ENCODE measurements at regions not wholly inside any gene's neighbourhood (a gene's known extent, or its start where the extent isn't known, plus 50 kb on each side); places are given as distances from the start of the nearest gene placed in this dataset.

DNA sequence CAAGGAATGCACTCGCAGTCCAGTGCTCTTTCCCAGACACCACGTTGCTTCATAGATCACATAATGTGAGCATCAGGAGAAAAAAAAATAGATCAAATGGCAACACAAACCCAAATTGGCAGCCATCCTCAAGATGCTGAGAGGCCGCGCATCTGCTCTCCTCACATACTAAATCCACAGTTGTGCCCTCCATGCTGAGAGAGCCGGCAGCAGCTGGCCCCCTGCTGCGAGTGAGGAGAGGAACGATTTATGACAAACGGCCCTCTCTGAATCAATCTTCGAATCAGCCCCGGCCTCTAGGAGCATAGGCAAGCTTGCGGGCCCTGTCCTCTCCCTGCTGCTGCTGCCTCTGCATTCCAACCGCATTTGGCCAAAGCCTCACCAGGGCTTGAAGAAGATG lies 159.9 kb upstream of the TENM4 start:
- no peak for TF ChIP-seq POLR2A (IDR thresholded peaks at IDR 0.05)
- TF ChIP-seq, protein P1, sequence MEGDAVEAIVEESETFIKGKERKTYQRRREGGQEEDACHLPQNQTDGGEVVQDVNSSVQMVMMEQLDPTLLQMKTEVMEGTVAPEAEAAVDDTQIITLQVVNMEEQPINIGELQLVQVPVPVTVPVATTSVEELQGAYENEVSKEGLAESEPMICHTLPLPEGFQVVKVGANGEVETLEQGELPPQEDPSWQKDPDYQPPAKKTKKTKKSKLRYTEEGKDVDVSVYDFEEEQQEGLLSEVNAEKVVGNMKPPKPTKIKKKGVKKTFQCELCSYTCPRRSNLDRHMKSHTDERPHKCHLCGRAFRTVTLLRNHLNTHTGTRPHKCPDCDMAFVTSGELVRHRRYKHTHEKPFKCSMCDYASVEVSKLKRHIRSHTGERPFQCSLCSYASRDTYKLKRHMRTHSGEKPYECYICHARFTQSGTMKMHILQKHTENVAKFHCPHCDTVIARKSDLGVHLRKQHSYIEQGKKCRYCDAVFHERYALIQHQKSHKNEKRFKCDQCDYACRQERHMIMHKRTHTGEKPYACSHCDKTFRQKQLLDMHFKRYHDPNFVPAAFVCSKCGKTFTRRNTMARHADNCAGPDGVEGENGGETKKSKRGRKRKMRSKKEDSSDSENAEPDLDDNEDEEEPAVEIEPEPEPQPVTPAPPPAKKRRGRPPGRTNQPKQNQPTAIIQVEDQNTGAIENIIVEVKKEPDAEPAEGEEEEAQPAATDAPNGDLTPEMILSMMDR (IDR thresholded peaks at IDR 0.05): no peak
- H3K27ac ChIP-seq: no peak overlapping the region
- intact Hi-C loops (cut with DNase I; ENCODE audit: low total_unique reads): no loop called here
- DNase-seq: no peak
- no peaks in the 10 kb centered on the region for H3K9me3 ChIP-seq
- H3K4me3 ChIP-seq: no peak overlapping the region
- 58 to 66% methylated on average over 11 to 12 of the region's 12 CpGs for WGBS, 2 donors
- no peaks in the 10 kb centered on the region for H3K36me3 ChIP-seq (ENCODE audit: low read depth, missing control alignments)
- no peaks in the 10 kb centered on the region for H3K4me1 ChIP-seq
- no peaks in the 10 kb centered on the region for H3K27me3 ChIP-seq

DNA sequence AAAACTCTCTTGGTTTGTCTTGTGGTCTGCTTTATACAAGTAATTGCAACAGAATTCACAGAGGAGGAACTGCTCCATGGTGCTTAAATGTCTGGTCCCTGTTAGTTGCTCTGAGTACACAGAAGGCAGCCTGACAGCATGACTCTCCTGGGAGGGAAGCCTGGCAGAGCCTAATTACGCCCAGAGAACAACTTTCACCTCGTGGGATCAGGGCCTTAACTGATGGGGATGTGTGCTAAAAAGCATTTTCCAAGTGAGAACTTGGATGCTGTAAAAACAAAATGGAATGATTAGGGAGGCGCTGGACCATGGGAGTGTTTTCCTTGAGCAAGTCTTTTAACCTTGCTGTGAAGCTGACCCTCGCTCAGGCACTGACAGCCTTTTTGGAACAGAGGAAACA lies 154.0 kb upstream of the TENM4 start:
- H3K9me3 ChIP-seq: no peaks in the 10 kb centered on the region
- no peak for DNase-seq
- intact Hi-C loops (cut with DNase I; ENCODE audit: low total_unique reads): no loop called here
- H3K27ac ChIP-seq: no peak overlapping the region
- TF ChIP-seq, protein P1 (IDR thresholded peaks at IDR 0.05): no peak
- TF ChIP-seq POLR2A (IDR thresholded peaks at IDR 0.05): no peak
- H3K36me3 ChIP-seq (ENCODE audit: low read depth, missing control alignments): no peaks in the 10 kb centered on the region
- no peaks in the 10 kb centered on the region for H3K4me1 ChIP-seq
- 49 to 69% methylated on average over 4 of the region's 4 CpGs for WGBS, 2 donors
- H3K27me3 ChIP-seq: no peaks in the 10 kb centered on the region
- no peak overlapping the region for H3K4me3 ChIP-seq

- TF ChIP-seq POLR2A (IDR thresholded peaks at IDR 0.05): no peak
- TF ChIP-seq, protein P1 (IDR thresholded peaks at IDR 0.05): no peak
- Histone ChIP-seq H3K36me3 (ENCODE audit: low read depth, missing control alignments) (no peaks in the 10 kb centered on the region), H3K27me3 (no peaks in the 10 kb centered on the region), H3K4me1 (no peaks in the 10 kb centered on the region), H3K9me3 (no peaks in the 10 kb centered on the region), H3K4me3 (no peak overlapping the region), H3K27ac (no peak overlapping the region)
- intact Hi-C loops (cut with DNase I; ENCODE audit: low total_unique reads): no loop called here
- WGBS, 2 donors: 82 to 94% methylated on average over 3 of the region's 3 CpGs
- DNase-seq: no peak
Observed at GRCh38 chr11:79592824-79593223, 152.0 kb upstream of the TENM4 start.

DNA sequence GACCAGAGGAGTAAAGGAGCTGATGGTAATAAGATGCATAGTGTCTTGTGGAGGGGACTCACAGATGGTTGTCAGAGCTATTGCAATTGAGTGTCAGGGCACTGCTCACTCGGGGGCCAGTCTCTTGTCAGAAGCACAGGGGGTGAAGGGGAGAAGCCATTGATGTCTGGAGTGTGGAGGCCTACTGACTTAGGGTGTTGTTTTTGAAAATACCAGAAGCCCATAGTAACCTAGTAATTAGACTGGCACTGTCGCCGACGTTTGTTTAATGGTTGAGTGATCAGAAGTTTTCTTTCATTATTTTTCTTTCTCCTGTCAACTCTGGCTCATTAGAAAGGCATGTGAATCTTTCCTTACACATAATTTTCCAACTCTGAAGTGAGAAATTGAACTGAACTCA lies 151.6 kb upstream of the TENM4 start:
- H3K4me1 ChIP-seq: no peaks in the 10 kb centered on the region

GRCh38 chr11:79582434-79582833 lies 141.6 kb upstream of the TENM4 start:
- no peak for DNase-seq
- intact Hi-C loops (cut with DNase I; ENCODE audit: low total_unique reads): no loop called here
- no peak for TF ChIP-seq POLR2A (IDR thresholded peaks at IDR 0.05)
- TF ChIP-seq, protein P1 (IDR thresholded peaks at IDR 0.05): no peak
- Histone ChIP-seq H3K36me3 (ENCODE audit: low read depth, missing control alignments) (no peaks in the 10 kb centered on the region), H3K9me3 (no peaks in the 10 kb centered on the region), H3K27ac (no peak overlapping the region), H3K4me3 (no peak overlapping the region), H3K4me1 (no peaks in the 10 kb centered on the region), H3K27me3 (no peaks in the 10 kb centered on the region)
- WGBS, 2 donors: 79 to 91% methylated on average over 4 of the region's 4 CpGs

More for the DNA sequence above, 151.6 kb upstream of the TENM4 start:
- Histone ChIP-seq H3K27ac (no peak overlapping the region), H3K27me3 (no peaks in the 10 kb centered on the region), H3K36me3 (ENCODE audit: low read depth, missing control alignments) (no peaks in the 10 kb centered on the region), H3K9me3 (no peaks in the 10 kb centered on the region), H3K4me3 (no peak overlapping the region)
- 49 to 52% methylated on average over 4 of the region's 4 CpGs for WGBS, 2 donors
- intact Hi-C loops (cut with DNase I; ENCODE audit: low total_unique reads): no loop called here
- no peak for DNase-seq
- TF ChIP-seq POLR2A (IDR thresholded peaks at IDR 0.05): no peak
- TF ChIP-seq, protein P1 (IDR thresholded peaks at IDR 0.05): no peak
